HEK293 (cell line): ENCODE measurements at regions not wholly inside any gene's neighbourhood (a gene's known extent, or its start where the extent isn't known, plus 50 kb on each side); places are given as distances from the start of the nearest gene placed in this dataset.

Experiments used
- CTCF ChIA-PET: fragments of 350-600 bp; formaldehyde crosslinking; extraction: SDS; loops from one replicate; lab custom pipeline; 2021; ENCODE audit warnings: antibody characterized with exemption; lab: Yijun Ruan, JAX
- POLR2A ChIA-PET: fragments of 300-600 bp; formaldehyde crosslinking; extraction: SDS; loops from one replicate; lab custom pipeline; 2020; ENCODE audit warnings: antibody characterized with exemption, inconsistent platforms; lab: Yijun Ruan, JAX
- H3K27ac ChIP-seq: fragments of 200-500 bp; sonication (Bioruptor generic); 2 replicates; pipeline ENCODE4 v1.5.1; 2014; ENCODE audit warnings: low read depth, low read length, control low read depth, inconsistent platforms; ENCODE audit errors: extremely low read depth
- H3K36me3 ChIP-seq, 2 experiments: fragments of 200-500 bp in 1 of 2; sonication (Bioruptor generic) in 1 of 2; 1 replicate in 1 of 2; 2 replicates in 1 of 2; pipeline ENCODE4 v1.5.1; 2014 to 2017; ENCODE audit warnings: inconsistent platforms in 2 of 2, low read length in 2 of 2; ENCODE audit not compliant: control insufficient read depth in 2 of 2, insufficient read depth in 1 of 2
- H3K4me1 ChIP-seq: fragments of 200-500 bp; sonication (Bioruptor generic); 2 replicates; pipeline ENCODE4 v1.5.1; 2014; ENCODE audit warnings: mild to moderate bottlenecking, low read length, inconsistent platforms; ENCODE audit not compliant: control insufficient read depth, insufficient read depth
- H3K4me3 ChIP-seq: 2 replicates; pipeline ENCODE4 v1.5.1; 2011; ENCODE audit warnings: low read depth, mild to moderate bottlenecking, control low read depth, low read length, moderate library complexity
- H3K9me3 ChIP-seq: fragments of 200-500 bp; sonication (Bioruptor generic); 2 replicates; pipeline ENCODE4 v1.5.1; 2014; ENCODE audit warnings: low read depth, low read length, inconsistent platforms; ENCODE audit not compliant: control insufficient read depth, insufficient read depth
- KLF16 ChIP-seq: fragments of 450-650 bp; formaldehyde crosslinking; IDR thresholded peaks from 2 replicates; pipeline ENCODE4 v1.5.1; 2017; ENCODE audit warnings: missing biosample characterization, missing genetic modification characterization
- SP2 ChIP-seq: fragments of 450-650 bp; formaldehyde crosslinking; IDR thresholded peaks from 2 replicates; pipeline ENCODE4 v1.5.1; 2016; ENCODE audit warnings: missing biosample characterization, missing genetic modification characterization
- SP3 ChIP-seq: fragments of 450-650 bp; formaldehyde crosslinking; IDR thresholded peaks from 2 replicates; pipeline ENCODE4 v1.5.1; 2016; ENCODE audit warnings: missing biosample characterization, missing genetic modification characterization
- ZBTB1 ChIP-seq: fragments of 450-650 bp; formaldehyde crosslinking; IDR thresholded peaks from 2 replicates; pipeline ENCODE4 v1.5.1; 2016; ENCODE audit warnings: missing biosample characterization, missing genetic modification characterization
- ZNF175 ChIP-seq: fragments of 450-650 bp; formaldehyde crosslinking; IDR thresholded peaks from 2 replicates; pipeline ENCODE4 v1.5.1; 2016; ENCODE audit warnings: missing biosample characterization, missing genetic modification characterization
- ZNF2 ChIP-seq: fragments of 450-650 bp; formaldehyde crosslinking; IDR thresholded peaks from 2 replicates; pipeline ENCODE4 v1.5.1; 2016; ENCODE audit warnings: missing biosample characterization, missing genetic modification characterization
- ZNF426 ChIP-seq: fragments of 450-650 bp; formaldehyde crosslinking; IDR thresholded peaks from 2 replicates; pipeline ENCODE4 v1.5.1; 2017; ENCODE audit warnings: missing biosample characterization, missing genetic modification characterization, mild to moderate bottlenecking, inconsistent platforms, moderate library complexity
- ZNF473 ChIP-seq: fragments of 450-650 bp; formaldehyde crosslinking; IDR thresholded peaks from 2 replicates; pipeline ENCODE4 v1.5.1; 2017; ENCODE audit warnings: missing biosample characterization, missing genetic modification characterization
- ZNF843 ChIP-seq: fragments of 450-650 bp; formaldehyde crosslinking; IDR thresholded peaks from 2 replicates; pipeline ENCODE4 v1.5.1; 2016; ENCODE audit warnings: missing biosample characterization, missing genetic modification characterization
- TF ChIP-seq, protein P1 (sequence below): fragments of 450-650 bp; formaldehyde crosslinking; IDR thresholded peaks from 2 replicates; pipeline ENCODE4 v1.5.1; 2016; ENCODE audit warnings: missing biosample characterization, missing genetic modification characterization, borderline replicate concordance
- TF ChIP-seq, protein P2 (sequence below): fragments of 450-650 bp; formaldehyde crosslinking; IDR thresholded peaks from 2 replicates; pipeline ENCODE4 v1.5.1; 2016; ENCODE audit warnings: missing biosample characterization, missing genetic modification characterization
- TF ChIP-seq, protein P3 (sequence below): fragments of 450-650 bp; formaldehyde crosslinking; IDR thresholded peaks from 2 replicates; pipeline ENCODE4 v1.5.1; 2017; ENCODE audit warnings: missing biosample characterization, missing genetic modification characterization

DNA sequence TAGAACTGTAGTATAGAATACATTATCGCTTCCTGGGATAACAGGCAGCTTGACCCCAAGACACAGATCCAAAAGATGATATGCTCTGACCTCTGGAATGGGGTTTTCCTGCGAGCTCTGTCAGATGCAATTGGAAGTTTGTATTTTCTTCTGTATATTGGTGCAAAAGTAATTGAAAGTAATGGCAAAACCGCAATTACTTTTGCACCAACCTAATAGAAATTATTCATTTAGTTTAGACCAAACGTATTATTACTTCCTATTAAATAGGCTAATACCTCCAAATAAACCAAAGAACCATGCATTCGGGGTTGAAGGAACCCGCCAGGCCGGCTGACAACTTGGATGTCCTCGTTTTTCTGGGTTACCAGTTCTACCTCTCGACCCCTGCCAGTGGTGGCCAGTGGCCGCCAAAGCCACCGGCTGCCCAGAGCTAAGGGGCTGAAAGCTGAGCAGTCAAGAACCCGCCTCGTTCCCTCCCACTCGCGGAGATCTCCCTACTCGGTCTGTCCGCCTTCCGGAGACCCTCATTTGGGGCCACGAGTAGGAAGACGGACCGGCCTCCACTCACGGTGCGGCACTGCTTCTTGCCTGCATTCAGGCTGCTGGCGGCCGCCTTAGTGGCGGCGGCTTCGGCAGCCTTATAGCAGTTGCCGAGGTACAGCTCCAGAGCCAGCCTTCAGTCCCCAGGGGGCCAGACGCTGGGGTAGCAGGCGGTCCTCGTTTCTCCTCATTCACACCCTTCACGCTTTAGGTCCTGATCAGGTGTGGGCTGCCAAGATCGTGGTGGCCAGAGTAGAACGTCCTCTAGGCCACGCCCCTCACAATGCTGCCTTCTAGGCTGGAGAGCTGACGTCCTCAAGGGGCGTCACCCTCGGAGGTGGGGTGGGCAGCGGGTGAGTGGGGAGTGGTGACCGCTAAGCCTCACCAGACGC lies 121.9 kb downstream of the RBMX2 start (continued):
- TF ChIP-seq, protein P1, sequence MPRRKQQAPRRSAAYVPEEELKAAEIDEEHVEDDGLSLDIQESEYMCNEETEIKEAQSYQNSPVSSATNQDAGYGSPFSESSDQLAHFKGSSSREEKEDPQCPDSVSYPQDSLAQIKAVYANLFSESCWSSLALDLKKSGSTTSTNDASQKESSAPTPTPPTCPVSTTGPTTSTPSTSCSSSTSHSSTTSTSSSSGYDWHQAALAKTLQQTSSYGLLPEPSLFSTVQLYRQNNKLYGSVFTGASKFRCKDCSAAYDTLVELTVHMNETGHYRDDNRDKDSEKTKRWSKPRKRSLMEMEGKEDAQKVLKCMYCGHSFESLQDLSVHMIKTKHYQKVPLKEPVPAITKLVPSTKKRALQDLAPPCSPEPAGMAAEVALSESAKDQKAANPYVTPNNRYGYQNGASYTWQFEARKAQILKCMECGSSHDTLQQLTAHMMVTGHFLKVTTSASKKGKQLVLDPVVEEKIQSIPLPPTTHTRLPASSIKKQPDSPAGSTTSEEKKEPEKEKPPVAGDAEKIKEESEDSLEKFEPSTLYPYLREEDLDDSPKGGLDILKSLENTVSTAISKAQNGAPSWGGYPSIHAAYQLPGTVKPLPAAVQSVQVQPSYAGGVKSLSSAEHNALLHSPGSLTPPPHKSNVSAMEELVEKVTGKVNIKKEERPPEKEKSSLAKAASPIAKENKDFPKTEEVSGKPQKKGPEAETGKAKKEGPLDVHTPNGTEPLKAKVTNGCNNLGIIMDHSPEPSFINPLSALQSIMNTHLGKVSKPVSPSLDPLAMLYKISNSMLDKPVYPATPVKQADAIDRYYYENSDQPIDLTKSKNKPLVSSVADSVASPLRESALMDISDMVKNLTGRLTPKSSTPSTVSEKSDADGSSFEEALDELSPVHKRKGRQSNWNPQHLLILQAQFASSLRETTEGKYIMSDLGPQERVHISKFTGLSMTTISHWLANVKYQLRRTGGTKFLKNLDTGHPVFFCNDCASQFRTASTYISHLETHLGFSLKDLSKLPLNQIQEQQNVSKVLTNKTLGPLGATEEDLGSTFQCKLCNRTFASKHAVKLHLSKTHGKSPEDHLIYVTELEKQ (tag by site-specific recombination), result no peak
- TF ChIP-seq ZNF473 (tag by site-specific recombination), result no peak
- TF ChIP-seq, protein P2, sequence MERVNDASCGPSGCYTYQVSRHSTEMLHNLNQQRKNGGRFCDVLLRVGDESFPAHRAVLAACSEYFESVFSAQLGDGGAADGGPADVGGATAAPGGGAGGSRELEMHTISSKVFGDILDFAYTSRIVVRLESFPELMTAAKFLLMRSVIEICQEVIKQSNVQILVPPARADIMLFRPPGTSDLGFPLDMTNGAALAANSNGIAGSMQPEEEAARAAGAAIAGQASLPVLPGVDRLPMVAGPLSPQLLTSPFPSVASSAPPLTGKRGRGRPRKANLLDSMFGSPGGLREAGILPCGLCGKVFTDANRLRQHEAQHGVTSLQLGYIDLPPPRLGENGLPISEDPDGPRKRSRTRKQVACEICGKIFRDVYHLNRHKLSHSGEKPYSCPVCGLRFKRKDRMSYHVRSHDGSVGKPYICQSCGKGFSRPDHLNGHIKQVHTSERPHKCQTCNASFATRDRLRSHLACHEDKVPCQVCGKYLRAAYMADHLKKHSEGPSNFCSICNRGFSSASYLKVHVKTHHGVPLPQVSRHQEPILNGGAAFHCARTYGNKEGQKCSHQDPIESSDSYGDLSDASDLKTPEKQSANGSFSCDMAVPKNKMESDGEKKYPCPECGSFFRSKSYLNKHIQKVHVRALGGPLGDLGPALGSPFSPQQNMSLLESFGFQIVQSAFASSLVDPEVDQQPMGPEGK (tag by site-specific recombination), result peak; percentile 50; the same call in 1 of the 2 replicates
- TF ChIP-seq ZBTB1 (tag by site-specific recombination), result no peak
- TF ChIP-seq KLF16 (tag by site-specific recombination), result no peak
- peak; percentile 65 for TF ChIP-seq SP3 (tag by site-specific recombination)
- TF ChIP-seq SP2 (tag by site-specific recombination), result peak; percentile 26; the same call in 1 of the 2 replicates
- TF ChIP-seq ZNF843, result no peak
- TF ChIP-seq ZNF2 (tag by site-specific recombination), result 0 out of 2 replicates have a peak, but pooled peaks have one; percentile 35
- TF ChIP-seq ZNF426 (tag by site-specific recombination), result no peak
- TF ChIP-seq, protein P3, sequence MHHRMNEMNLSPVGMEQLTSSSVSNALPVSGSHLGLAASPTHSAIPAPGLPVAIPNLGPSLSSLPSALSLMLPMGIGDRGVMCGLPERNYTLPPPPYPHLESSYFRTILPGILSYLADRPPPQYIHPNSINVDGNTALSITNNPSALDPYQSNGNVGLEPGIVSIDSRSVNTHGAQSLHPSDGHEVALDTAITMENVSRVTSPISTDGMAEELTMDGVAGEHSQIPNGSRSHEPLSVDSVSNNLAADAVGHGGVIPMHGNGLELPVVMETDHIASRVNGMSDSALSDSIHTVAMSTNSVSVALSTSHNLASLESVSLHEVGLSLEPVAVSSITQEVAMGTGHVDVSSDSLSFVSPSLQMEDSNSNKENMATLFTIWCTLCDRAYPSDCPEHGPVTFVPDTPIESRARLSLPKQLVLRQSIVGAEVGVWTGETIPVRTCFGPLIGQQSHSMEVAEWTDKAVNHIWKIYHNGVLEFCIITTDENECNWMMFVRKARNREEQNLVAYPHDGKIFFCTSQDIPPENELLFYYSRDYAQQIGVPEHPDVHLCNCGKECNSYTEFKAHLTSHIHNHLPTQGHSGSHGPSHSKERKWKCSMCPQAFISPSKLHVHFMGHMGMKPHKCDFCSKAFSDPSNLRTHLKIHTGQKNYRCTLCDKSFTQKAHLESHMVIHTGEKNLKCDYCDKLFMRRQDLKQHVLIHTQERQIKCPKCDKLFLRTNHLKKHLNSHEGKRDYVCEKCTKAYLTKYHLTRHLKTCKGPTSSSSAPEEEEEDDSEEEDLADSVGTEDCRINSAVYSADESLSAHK (tag by site-specific recombination), result no peak

DNA sequence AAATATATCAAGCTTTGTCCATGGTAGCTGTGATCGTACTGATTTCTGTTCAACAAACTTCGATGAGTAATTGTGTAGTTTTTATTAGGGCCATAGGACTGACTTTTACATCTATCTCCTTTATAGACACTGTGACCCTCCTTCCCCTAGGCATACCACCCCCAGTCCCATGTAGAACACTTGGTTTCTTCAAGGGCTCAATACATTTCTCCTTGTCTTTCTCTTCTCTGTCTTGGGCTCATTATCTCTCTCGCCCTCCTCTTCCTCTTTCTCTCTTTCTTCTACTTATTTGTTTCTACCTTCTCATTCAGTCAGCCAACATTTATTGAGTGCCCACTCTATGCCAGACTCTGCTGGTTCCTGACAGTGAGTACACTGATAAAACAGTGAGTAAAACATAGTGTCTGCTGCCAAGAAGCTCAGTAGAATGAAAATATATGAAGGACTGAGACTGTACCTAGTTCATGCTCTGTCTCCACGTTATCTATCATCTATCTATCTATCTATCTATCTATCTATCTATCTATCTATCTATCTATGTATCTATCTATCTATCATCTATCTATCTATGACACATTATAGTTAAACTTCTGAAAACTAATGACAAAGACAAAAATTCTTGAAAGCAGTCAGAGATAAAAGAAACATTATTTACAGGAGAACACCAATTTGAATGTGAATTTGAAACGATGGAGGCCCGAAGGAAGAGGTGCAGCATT lies 122.8 kb downstream of the RBMX2 start:
- ChIA-PET POLR2A (no interaction called here), CTCF (no interaction called here)
- H3K4me1 ChIP-seq, result no peaks in the 10 kb centered on the region
- H3K4me3 ChIP-seq, result no peak overlapping the region
- no peaks in the 10 kb centered on the region for H3K36me3 ChIP-seq
- no peaks in the 10 kb centered on the region for H3K9me3 ChIP-seq
- TF ChIP-seq ZNF175 (tag by site-specific recombination), result no peak
- TF ChIP-seq, protein P2 (tag by site-specific recombination), result 0 out of 2 replicates have a peak, but pooled peaks have one; percentile 2
- no peak overlapping the region for H3K27ac ChIP-seq
